ENCODE measurements at regions not wholly inside any gene's neighbourhood (a gene's known extent, or its start where the extent isn't known, plus 50 kb on each side); places are given as distances from the start of the nearest gene placed in this dataset.

GRCh38 chr14:95026851-95027463 is 130.4 kb downstream of the DICER1 start:
- TF ChIP-seq, protein P1, sequence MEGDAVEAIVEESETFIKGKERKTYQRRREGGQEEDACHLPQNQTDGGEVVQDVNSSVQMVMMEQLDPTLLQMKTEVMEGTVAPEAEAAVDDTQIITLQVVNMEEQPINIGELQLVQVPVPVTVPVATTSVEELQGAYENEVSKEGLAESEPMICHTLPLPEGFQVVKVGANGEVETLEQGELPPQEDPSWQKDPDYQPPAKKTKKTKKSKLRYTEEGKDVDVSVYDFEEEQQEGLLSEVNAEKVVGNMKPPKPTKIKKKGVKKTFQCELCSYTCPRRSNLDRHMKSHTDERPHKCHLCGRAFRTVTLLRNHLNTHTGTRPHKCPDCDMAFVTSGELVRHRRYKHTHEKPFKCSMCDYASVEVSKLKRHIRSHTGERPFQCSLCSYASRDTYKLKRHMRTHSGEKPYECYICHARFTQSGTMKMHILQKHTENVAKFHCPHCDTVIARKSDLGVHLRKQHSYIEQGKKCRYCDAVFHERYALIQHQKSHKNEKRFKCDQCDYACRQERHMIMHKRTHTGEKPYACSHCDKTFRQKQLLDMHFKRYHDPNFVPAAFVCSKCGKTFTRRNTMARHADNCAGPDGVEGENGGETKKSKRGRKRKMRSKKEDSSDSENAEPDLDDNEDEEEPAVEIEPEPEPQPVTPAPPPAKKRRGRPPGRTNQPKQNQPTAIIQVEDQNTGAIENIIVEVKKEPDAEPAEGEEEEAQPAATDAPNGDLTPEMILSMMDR (IDR thresholded peaks at IDR 0.05) = no peak
- TF ChIP-seq POLR2A (IDR thresholded peaks at IDR 0.05) = no peak

Data from thyroid gland (tissue), 4 donors.